ENCODE measurements at regions not wholly inside any gene's neighbourhood (a gene's known extent, or its start where the extent isn't known, plus 50 kb on each side); places are given as distances from the start of the nearest gene placed in this dataset.

- DNase-seq (ENCODE audit: extremely low read depth, low read depth): no peak
These were observed 253.1 kb downstream of the PTPRU start for GRCh38 chr1:29489471-29489870.

- DNase-seq (ENCODE audit: extremely low read depth, low read depth): no peak
These were observed 252.5 kb downstream of the PTPRU start for GRCh38 chr1:29488794-29489311.

GRCh38 chr1:29488086-29488793 lies 251.9 kb downstream of the PTPRU start:
- no peak for DNase-seq (ENCODE audit: extremely low read depth, low read depth)

- DNase-seq (ENCODE audit: extremely low read depth, low read depth): no peak
These were observed 251.0 kb downstream of the PTPRU start for GRCh38 chr1:29487291-29487690.

- DNase-seq (ENCODE audit: extremely low read depth, low read depth): no peak
These were observed 249.0 kb downstream of the PTPRU start for GRCh38 chr1:29485096-29485925.

GRCh38 chr1:29482991-29483390 lies 246.7 kb downstream of the PTPRU start:
- DNase-seq (ENCODE audit: extremely low read depth, low read depth): no peak

GRCh38 chr1:29482064-29482463 lies 245.7 kb downstream of the PTPRU start:
- no peak for DNase-seq (ENCODE audit: extremely low read depth, low read depth)

- DNase-seq (ENCODE audit: extremely low read depth, low read depth): no peak
These were observed 244.7 kb downstream of the PTPRU start for GRCh38 chr1:29481031-29481430.

GRCh38 chr1:29478879-29479278 lies 242.6 kb downstream of the PTPRU start:
- DNase-seq (ENCODE audit: extremely low read depth, low read depth): no peak

- DNase-seq (ENCODE audit: extremely low read depth, low read depth): no peak
These were observed 241.9 kb downstream of the PTPRU start for GRCh38 chr1:29478151-29478791.

GRCh38 chr1:29475326-29475725 lies 239.0 kb downstream of the PTPRU start:
- DNase-seq (ENCODE audit: extremely low read depth, low read depth): no peak

GRCh38 chr1:29474274-29475244 lies 238.2 kb downstream of the PTPRU start:
- no peak for DNase-seq (ENCODE audit: extremely low read depth, low read depth)

GRCh38 chr1:29473161-29473855 lies 237.0 kb downstream of the PTPRU start:
- no peak for DNase-seq (ENCODE audit: extremely low read depth, low read depth)

GRCh38 chr1:29471487-29472313 lies 235.4 kb downstream of the PTPRU start:
- no peak for DNase-seq (ENCODE audit: extremely low read depth, low read depth)

- no peak for DNase-seq (ENCODE audit: extremely low read depth, low read depth)
These were observed 234.4 kb downstream of the PTPRU start for GRCh38 chr1:29470788-29471119.

GRCh38 chr1:29470087-29470787 lies 233.9 kb downstream of the PTPRU start:
- no peak for DNase-seq (ENCODE audit: extremely low read depth, low read depth)

GRCh38 chr1:29469457-29469856 lies 233.1 kb downstream of the PTPRU start:
- no peak for DNase-seq (ENCODE audit: extremely low read depth, low read depth)

All from NCI-H460 (cell line).